ENCODE measurements at regions not wholly inside any gene's neighbourhood (a gene's known extent, or its start where the extent isn't known, plus 50 kb on each side); places are given as distances from the start of the nearest gene placed in this dataset.
"Not testable (repeated sequence)": the region's sequence is repeated elsewhere in the genome, so short reads cannot be mapped to it uniquely, and the experiment has no call there.

GRCh38 chr9:115414561-115414960, 296.6 kb upstream of the TNC start:
- H3K4me3 ChIP-seq (ENCODE audit: low read length) = no peak overlapping the region
- WGBS (ENCODE audit: insufficient coverage, low lambda C conversion rate) = 100% methylated on average over 1 of the region's 1 CpG
- no peaks in the 10 kb centered on the region for H3K36me3 ChIP-seq (ENCODE audit: control insufficient read depth, insufficient read depth, low read length)
- H3K27ac ChIP-seq (ENCODE audit: low read length) = no peak overlapping the region
- H3K9me3 ChIP-seq (ENCODE audit: control insufficient read depth, low read depth, low read length) = no peaks in the 10 kb centered on the region
- no peak for DNase-seq
- H3K27me3 ChIP-seq (ENCODE audit: control insufficient read depth, insufficient read depth, low read length) = no peaks in the 10 kb centered on the region
- H3K4me1 ChIP-seq (ENCODE audit: control insufficient read depth, insufficient read depth, low read length) = peaks cover 12% of the 10 kb centered on the region

GRCh38 chr9:115415450-115415849, 297.5 kb upstream of the TNC start:
- Histone ChIP-seq H3K9me3 (ENCODE audit: control insufficient read depth, low read depth, low read length) (peaks cover under 1% of the 10 kb centered on the region), H3K27ac (ENCODE audit: low read length) (peak overlapping the region; percentile 4), H3K4me1 (ENCODE audit: control insufficient read depth, insufficient read depth, low read length) (peaks cover 12% of the 10 kb centered on the region), H3K4me3 (ENCODE audit: low read length) (no peak overlapping the region), H3K27me3 (ENCODE audit: control insufficient read depth, insufficient read depth, low read length) (no peaks in the 10 kb centered on the region), H3K36me3 (ENCODE audit: control insufficient read depth, insufficient read depth, low read length) (no peaks in the 10 kb centered on the region)
- no CpG with 5 or more reads among the region's 3 CpGs for WGBS (ENCODE audit: insufficient coverage, low lambda C conversion rate)
- DNase-seq = peak in 1 of 2 donors; percentile 22

GRCh38 chr9:115416299-115416698, 298.3 kb upstream of the TNC start:
- DNase-seq = peak; percentile 54 to 78
- H3K27ac ChIP-seq (ENCODE audit: low read length) = no peak overlapping the region
- H3K36me3 ChIP-seq (ENCODE audit: control insufficient read depth, insufficient read depth, low read length) = no peaks in the 10 kb centered on the region
- H3K9me3 ChIP-seq (ENCODE audit: control insufficient read depth, low read depth, low read length) = peaks cover 7% of the 10 kb centered on the region
- H3K4me3 ChIP-seq (ENCODE audit: low read length) = no peak overlapping the region
- H3K27me3 ChIP-seq (ENCODE audit: control insufficient read depth, insufficient read depth, low read length) = no peaks in the 10 kb centered on the region
- no CpG with 5 or more reads among the region's 2 CpGs for WGBS (ENCODE audit: insufficient coverage, low lambda C conversion rate)
- peaks cover 12% of the 10 kb centered on the region for H3K4me1 ChIP-seq (ENCODE audit: control insufficient read depth, insufficient read depth, low read length)

GRCh38 chr9:115418181-115418580, 300.2 kb upstream of the TNC start:
- no CpG with 5 or more reads among the region's 1 CpG for WGBS (ENCODE audit: insufficient coverage, low lambda C conversion rate)
- H3K27ac ChIP-seq (ENCODE audit: low read length); H3K36me3 ChIP-seq (ENCODE audit: control insufficient read depth, insufficient read depth, low read length); H3K4me3 ChIP-seq (ENCODE audit: low read length); H3K27me3 ChIP-seq (ENCODE audit: control insufficient read depth, insufficient read depth, low read length); DNase-seq; H3K9me3 ChIP-seq (ENCODE audit: control insufficient read depth, low read depth, low read length): not testable (repeated sequence)
- peaks cover 12% of the 10 kb centered on the region for H3K4me1 ChIP-seq (ENCODE audit: control insufficient read depth, insufficient read depth, low read length)

- H3K27ac ChIP-seq (ENCODE audit: low read length) = no peak overlapping the region
- H3K4me1 ChIP-seq (ENCODE audit: control insufficient read depth, insufficient read depth, low read length) = no peaks in the 10 kb centered on the region
- H3K9me3 ChIP-seq (ENCODE audit: control insufficient read depth, low read depth, low read length) = peaks cover 14% of the 10 kb centered on the region
- no CpG with 5 or more reads among the region's 6 CpGs for WGBS (ENCODE audit: insufficient coverage, low lambda C conversion rate)
- H3K4me3 ChIP-seq (ENCODE audit: low read length) = no peak overlapping the region
- H3K36me3 ChIP-seq (ENCODE audit: control insufficient read depth, insufficient read depth, low read length) = no peaks in the 10 kb centered on the region
- no peak for DNase-seq
- no peaks in the 10 kb centered on the region for H3K27me3 ChIP-seq (ENCODE audit: control insufficient read depth, insufficient read depth, low read length)
Observed at GRCh38 chr9:115422932-115423440, 305.0 kb upstream of the TNC start.

- H3K4me1 ChIP-seq (ENCODE audit: control insufficient read depth, insufficient read depth, low read length) = no peaks in the 10 kb centered on the region
- no peaks in the 10 kb centered on the region for H3K27me3 ChIP-seq (ENCODE audit: control insufficient read depth, insufficient read depth, low read length)
- no peaks in the 10 kb centered on the region for H3K36me3 ChIP-seq (ENCODE audit: control insufficient read depth, insufficient read depth, low read length)
- no peak for DNase-seq
- WGBS (ENCODE audit: insufficient coverage, low lambda C conversion rate) = no CpG with 5 or more reads among the region's 3 CpGs
- H3K9me3 ChIP-seq (ENCODE audit: control insufficient read depth, low read depth, low read length) = peaks cover 14% of the 10 kb centered on the region
- no peak overlapping the region for H3K4me3 ChIP-seq (ENCODE audit: low read length)
- no peak overlapping the region for H3K27ac ChIP-seq (ENCODE audit: low read length)
Observed at GRCh38 chr9:115423646-115424045, 305.7 kb upstream of the TNC start.

GRCh38 chr9:115425601-115426000, 307.6 kb upstream of the TNC start:
- H3K4me1 ChIP-seq (ENCODE audit: control insufficient read depth, insufficient read depth, low read length) = no peaks in the 10 kb centered on the region
- peak; percentile 64 to 84 for DNase-seq
- no peak overlapping the region for H3K4me3 ChIP-seq (ENCODE audit: low read length)
- H3K9me3 ChIP-seq (ENCODE audit: control insufficient read depth, low read depth, low read length) = peaks cover 11% of the 10 kb centered on the region
- H3K27me3 ChIP-seq (ENCODE audit: control insufficient read depth, insufficient read depth, low read length) = no peaks in the 10 kb centered on the region
- H3K27ac ChIP-seq (ENCODE audit: low read length) = peak overlapping the region; percentile 4
- H3K36me3 ChIP-seq (ENCODE audit: control insufficient read depth, insufficient read depth, low read length) = no peaks in the 10 kb centered on the region

GRCh38 chr9:115437418-115437817, 319.5 kb upstream of the TNC start:
- no CpG with 5 or more reads among the region's 2 CpGs for WGBS (ENCODE audit: insufficient coverage, low lambda C conversion rate)
- Histone ChIP-seq H3K9me3 (ENCODE audit: control insufficient read depth, low read depth, low read length) (no peaks in the 10 kb centered on the region), H3K27ac (ENCODE audit: low read length) (no peak overlapping the region), H3K4me1 (ENCODE audit: control insufficient read depth, insufficient read depth, low read length) (peaks cover 3% of the 10 kb centered on the region), H3K27me3 (ENCODE audit: control insufficient read depth, insufficient read depth, low read length) (no peaks in the 10 kb centered on the region), H3K4me3 (ENCODE audit: low read length) (no peak overlapping the region), H3K36me3 (ENCODE audit: control insufficient read depth, insufficient read depth, low read length) (no peaks in the 10 kb centered on the region)
- no peak for DNase-seq

- no peaks in the 10 kb centered on the region for H3K9me3 ChIP-seq (ENCODE audit: control insufficient read depth, low read depth, low read length)
- H3K4me3 ChIP-seq (ENCODE audit: low read length) = no peak overlapping the region
- DNase-seq = no peak
- no peaks in the 10 kb centered on the region for H3K27me3 ChIP-seq (ENCODE audit: control insufficient read depth, insufficient read depth, low read length)
- peaks cover 3% of the 10 kb centered on the region for H3K4me1 ChIP-seq (ENCODE audit: control insufficient read depth, insufficient read depth, low read length)
- WGBS (ENCODE audit: insufficient coverage, low lambda C conversion rate) = 100% methylated on average over 2 of the region's 6 CpGs
- H3K27ac ChIP-seq (ENCODE audit: low read length) = no peak overlapping the region
- H3K36me3 ChIP-seq (ENCODE audit: control insufficient read depth, insufficient read depth, low read length) = no peaks in the 10 kb centered on the region
Observed at GRCh38 chr9:115439641-115440040, 321.7 kb upstream of the TNC start.

- no peaks in the 10 kb centered on the region for H3K36me3 ChIP-seq (ENCODE audit: control insufficient read depth, insufficient read depth, low read length)
- H3K4me1 ChIP-seq (ENCODE audit: control insufficient read depth, insufficient read depth, low read length) = peaks cover 3% of the 10 kb centered on the region
- WGBS (ENCODE audit: insufficient coverage, low lambda C conversion rate) = no CpG with 5 or more reads among the region's 4 CpGs
- no peak overlapping the region for H3K4me3 ChIP-seq (ENCODE audit: low read length)
- peak overlapping the region; percentile 6 for H3K27ac ChIP-seq (ENCODE audit: low read length)
- H3K27me3 ChIP-seq (ENCODE audit: control insufficient read depth, insufficient read depth, low read length) = no peaks in the 10 kb centered on the region
- peak; percentile 70 to 89 for DNase-seq
- no peaks in the 10 kb centered on the region for H3K9me3 ChIP-seq (ENCODE audit: control insufficient read depth, low read depth, low read length)
Observed at GRCh38 chr9:115442054-115442453, 324.1 kb upstream of the TNC start.

- H3K27ac ChIP-seq (ENCODE audit: low read length) = no peak overlapping the region
- WGBS (ENCODE audit: insufficient coverage, low lambda C conversion rate) = 94% methylated on average over 2 of the region's 2 CpGs
- H3K36me3 ChIP-seq (ENCODE audit: control insufficient read depth, insufficient read depth, low read length) = no peaks in the 10 kb centered on the region
- peaks cover 3% of the 10 kb centered on the region for H3K4me1 ChIP-seq (ENCODE audit: control insufficient read depth, insufficient read depth, low read length)
- H3K4me3 ChIP-seq (ENCODE audit: low read length) = no peak overlapping the region
- no peak for DNase-seq
- no peaks in the 10 kb centered on the region for H3K9me3 ChIP-seq (ENCODE audit: control insufficient read depth, low read depth, low read length)
- H3K27me3 ChIP-seq (ENCODE audit: control insufficient read depth, insufficient read depth, low read length) = no peaks in the 10 kb centered on the region
Observed at GRCh38 chr9:115443890-115444289, 325.9 kb upstream of the TNC start.

Data from large intestine (tissue), 3 donors.